ENCODE measurements at regions not wholly inside any gene's neighbourhood (a gene's known extent, or its start where the extent isn't known, plus 50 kb on each side); places are given as distances from the start of the nearest gene placed in this dataset.

GRCh38 chr4:22315628-22316027 lies 200.2 kb downstream of the ADGRA3 start:
- Histone ChIP-seq H3K36me3 (ENCODE audit: insufficient read depth in 1 of 2, low read depth in 1 of 2) (no peaks in the 10 kb centered on the region), H3K4me1 (no peaks in the 10 kb centered on the region), H3K27ac (no peak overlapping the region), H3K9me3 (no peaks in the 10 kb centered on the region), H3K27me3 (ENCODE audit: insufficient read depth in 3 of 3, low read length in 2 of 3) (no peaks in the 10 kb centered on the region), H3K4me3 (no peak overlapping the region)
- no peak for TF ChIP-seq CTCF (IDR thresholded peaks at IDR 0.05)
- 57 to 71% (median 62%) methylated on average over 2 of the region's 2 CpGs for WGBS, 3 donors
- intact Hi-C loops (cut with DNase I): no loop called here
- ATAC-seq (no peak), DNase-seq (no peak)

- Histone ChIP-seq H3K4me3 (no peak overlapping the region), H3K36me3 (ENCODE audit: insufficient read depth in 1 of 2, low read depth in 1 of 2) (no peaks in the 10 kb centered on the region), H3K4me1 (no peaks in the 10 kb centered on the region), H3K27me3 (ENCODE audit: insufficient read depth in 3 of 3, low read length in 2 of 3) (no peaks in the 10 kb centered on the region), H3K9me3 (no peaks in the 10 kb centered on the region), H3K27ac (no peak overlapping the region)
- ATAC-seq: no peak
- intact Hi-C loops (cut with DNase I): no loop called here
- TF ChIP-seq CTCF (IDR thresholded peaks at IDR 0.05): no peak
- DNase-seq: no peak
Measured at GRCh38 chr4:22313976-22314375, 201.9 kb downstream of the ADGRA3 start.

- Histone ChIP-seq H3K4me1 (no peaks in the 10 kb centered on the region), H3K36me3 (ENCODE audit: insufficient read depth in 1 of 2, low read depth in 1 of 2) (no peaks in the 10 kb centered on the region), H3K27ac (no peak overlapping the region), H3K9me3 (no peaks in the 10 kb centered on the region), H3K27me3 (ENCODE audit: insufficient read depth in 3 of 3, low read length in 2 of 3) (no peaks in the 10 kb centered on the region), H3K4me3 (no peak overlapping the region)
- 46 to 60% (median 59%) methylated on average over 4 of the region's 4 CpGs for WGBS, 3 donors
- ATAC-seq (no peak), DNase-seq (no peak)
- intact Hi-C loops (cut with DNase I): no loop called here
- TF ChIP-seq CTCF (IDR thresholded peaks at IDR 0.05): no peak
Measured at GRCh38 chr4:22312113-22312512, 203.8 kb downstream of the ADGRA3 start.

- H3K4me1 ChIP-seq: no peaks in the 10 kb centered on the region
- ATAC-seq: no peak
- H3K27me3 ChIP-seq (ENCODE audit: insufficient read depth in 3 of 3, low read length in 2 of 3): no peaks in the 10 kb centered on the region
- intact Hi-C loops (cut with DNase I): no loop called here
- H3K27ac ChIP-seq: no peak overlapping the region
- 76 to 82% (median 78%) methylated on average over 2 of the region's 2 CpGs for WGBS, 3 donors
- no peak overlapping the region for H3K4me3 ChIP-seq
- no peaks in the 10 kb centered on the region for H3K36me3 ChIP-seq (ENCODE audit: insufficient read depth in 1 of 2, low read depth in 1 of 2)
- no peaks in the 10 kb centered on the region for H3K9me3 ChIP-seq
- DNase-seq: no peak
- TF ChIP-seq CTCF (IDR thresholded peaks at IDR 0.05): no peak
Measured at GRCh38 chr4:22301253-22301652, 214.6 kb downstream of the ADGRA3 start.

- 81 to 89% (median 83%) methylated on average over 3 of the region's 3 CpGs for WGBS, 3 donors
- intact Hi-C loops (cut with DNase I): no loop called here
- no peaks in the 10 kb centered on the region for H3K27me3 ChIP-seq (ENCODE audit: insufficient read depth in 3 of 3, low read length in 2 of 3)
- H3K27ac ChIP-seq: no peak overlapping the region
- H3K4me3 ChIP-seq: no peak overlapping the region
- no peaks in the 10 kb centered on the region for H3K36me3 ChIP-seq (ENCODE audit: insufficient read depth in 1 of 2, low read depth in 1 of 2)
- TF ChIP-seq CTCF (IDR thresholded peaks at IDR 0.05): no peak
- DNase-seq (no peak), ATAC-seq (no peak)
- no peaks in the 10 kb centered on the region for H3K9me3 ChIP-seq
- H3K4me1 ChIP-seq: no peaks in the 10 kb centered on the region
Measured at GRCh38 chr4:22299678-22300077, 216.2 kb downstream of the ADGRA3 start.
